GM23338 (cell line): ENCODE measurements at regions not wholly inside any gene's neighbourhood (a gene's known extent, or its start where the extent isn't known, plus 50 kb on each side); places are given as distances from the start of the nearest gene placed in this dataset.

Source experiments
- ATAC-seq: fragments of 200-7000 bp; cut with Tn5 transposase; 3 replicates; pipeline ENCODE4 v1.9.1; 2020
- DNase-seq: peaks from one replicate; pipeline ENCODE4 v3.0.0-alpha.2; 2015; ENCODE audit warnings: low spot score
- H2AFZ ChIP-seq: fragments of 200-600 bp; sonication (generic); 2 replicates; pipeline ENCODE4 v1.8.0; 2016; ENCODE audit warnings: antibody characterized with exemption, mild to moderate bottlenecking, moderate library complexity
- H3F3A ChIP-seq: fragments of 200-600 bp; sonication (generic); replicated peaks from 2 replicates; pipeline ENCODE4 v1.8.0; 2017; ENCODE audit warnings: antibody characterized with exemption, mixed run types, low read depth
- H3K27ac ChIP-seq: fragments of 200-600 bp; sonication (generic); 2 replicates; pipeline ENCODE4 v1.6.1; 2016; ENCODE audit warnings: low read depth
- H3K27me3 ChIP-seq: fragments of 200-600 bp; sonication (generic); 2 replicates; pipeline ENCODE4 v1.8.0; 2016; ENCODE audit warnings: mild to moderate bottlenecking, mixed run types, moderate library complexity; ENCODE audit not compliant: insufficient read depth
- H3K36me3 ChIP-seq: fragments of 200-600 bp; sonication (generic); 2 replicates; pipeline ENCODE4 v1.8.0; 2016; ENCODE audit warnings: mild to moderate bottlenecking; ENCODE audit not compliant: insufficient read depth
- H3K4me1 ChIP-seq: fragments of 200-600 bp; sonication (generic); 2 replicates; pipeline ENCODE4 v1.8.0; 2016; ENCODE audit warnings: mild to moderate bottlenecking, moderate library complexity; ENCODE audit not compliant: insufficient read depth
- H3K4me2 ChIP-seq: fragments of 200-600 bp; sonication (generic); 2 replicates; pipeline ENCODE4 v1.7.1; 2017; ENCODE audit warnings: mixed run types
- H3K4me3 ChIP-seq: fragments of 200-600 bp; sonication (generic); 2 replicates; pipeline ENCODE4 v1.6.1; 2016; ENCODE audit warnings: mixed run types
- H3K79me2 ChIP-seq: fragments of 200-600 bp; sonication (generic); replicated peaks from 2 replicates; pipeline ENCODE4 v1.8.0; 2017; ENCODE audit warnings: mild to moderate bottlenecking; ENCODE audit not compliant: insufficient read depth
- H3K9me2 ChIP-seq: fragments of 200-600 bp; sonication (generic); 2 replicates; pipeline ENCODE4 v1.8.0; 2017; ENCODE audit not compliant: insufficient read depth
- H4K20me1 ChIP-seq: fragments of 200-600 bp; sonication (generic); replicated peaks from 2 replicates; pipeline ENCODE4 v1.8.0; 2017; ENCODE audit warnings: mild to moderate bottlenecking; ENCODE audit not compliant: insufficient read depth
- H3K27ac Mint-ChIP-seq: 2 replicates; pipeline ENCODE4 v1.8.0; 2020; ENCODE audit warnings: inconsistent platforms, mild to moderate bottlenecking, moderate library complexity, mixed read lengths
- H3K27me3 Mint-ChIP-seq: 3 replicates; pipeline ENCODE4 v1.8.0; 2022; ENCODE audit warnings: low read depth, mild to moderate bottlenecking, moderate library complexity, mixed read lengths, inconsistent platforms; ENCODE audit not compliant: insufficient read depth, poor library complexity
- H3K36me3 Mint-ChIP-seq: 3 replicates; pipeline ENCODE4 v1.8.0; 2021; ENCODE audit warnings: low read depth, mild to moderate bottlenecking, inconsistent platforms, moderate library complexity, mixed read lengths
- H3K4me1 Mint-ChIP-seq: 3 replicates; pipeline ENCODE4 v1.8.0; 2020; ENCODE audit warnings: mild to moderate bottlenecking, inconsistent platforms, mixed read lengths
- H3K4me3 Mint-ChIP-seq: 3 replicates; pipeline ENCODE4 v1.8.0; 2021; ENCODE audit warnings: moderate library complexity, mild to moderate bottlenecking, inconsistent platforms, mixed read lengths
- H3K9me3 Mint-ChIP-seq: 3 replicates; pipeline ENCODE4 v1.8.0; 2020; ENCODE audit warnings: moderate library complexity, mild to moderate bottlenecking, inconsistent platforms, mixed read lengths
- CREB1 ChIP-seq: fragments of 250-450 bp; sonication (Bioruptor Pico); IDR thresholded peaks from 2 replicates; pipeline ENCODE4 v1.5.0; 2020; ENCODE audit warnings: low read depth, mild to moderate bottlenecking, moderate library complexity
- JUNB ChIP-seq: IDR thresholded peaks from one replicate; pipeline ENCODE4 v1.6.1; 2016; ENCODE audit warnings: antibody characterized with exemption; ENCODE audit not compliant: unreplicated experiment
- NANOG ChIP-seq: IDR thresholded peaks from 2 replicates; pipeline ENCODE4 v1.6.1; 2016; ENCODE audit warnings: antibody characterized with exemption, borderline replicate concordance
- POLR2AphosphoS5 ChIP-seq: IDR thresholded peaks from 2 replicates; pipeline ENCODE4 v1.6.1; 2016; ENCODE audit warnings: antibody characterized with exemption, low read depth
- STAT1 ChIP-seq: IDR thresholded peaks from one replicate; pipeline ENCODE4 v1.6.1; 2016; ENCODE audit warnings: antibody characterized with exemption; ENCODE audit not compliant: unreplicated experiment
- ZNF331 ChIP-seq: fragments of 250-450 bp; sonication (Bioruptor Pico); IDR thresholded peaks from 2 replicates; pipeline ENCODE4 v1.5.0; 2020; ENCODE audit warnings: low read depth, mild to moderate bottlenecking, moderate library complexity
- ZNF462 ChIP-seq: fragments of 250-450 bp; sonication (Bioruptor Pico); IDR thresholded peaks from 2 replicates; pipeline ENCODE4 v1.5.0; 2020; ENCODE audit warnings: mild to moderate bottlenecking, moderate library complexity

GRCh38 chr13:34263681-34264080 is 445.7 kb downstream of the RFC3 start:
- H3K4me2 ChIP-seq: no peak overlapping the region
- no peak for ATAC-seq
- H2AFZ ChIP-seq: no peak overlapping the region
- no peaks in the 10 kb centered on the region for H4K20me1 ChIP-seq
- H3K9me2 ChIP-seq: 0 out of 2 replicates have a peak, but pooled peaks cover 2% of the 10 kb centered on the region
- Mint-ChIP-seq H3K27ac (no peak overlapping the region), H3K4me1 (peaks cover 8% of the 10 kb centered on the region), H3K9me3 (peaks cover 7% of the 10 kb centered on the region; the same call in 2 of the 3 replicates), H3K27me3 (no peaks in the 10 kb centered on the region), H3K36me3 (peaks cover 3% of the 10 kb centered on the region; the same call in 1 of the 3 replicates), H3K4me3 (no peak overlapping the region)
- TF ChIP-seq STAT1: no peak
- TF ChIP-seq ZNF331: no peak
- TF ChIP-seq CREB1 (CRISPR knock-in tag): no peak
- TF ChIP-seq JUNB: no peak
- TF ChIP-seq NANOG: no peak
- TF ChIP-seq POLR2AphosphoS5: no peak
- no peak for TF ChIP-seq ZNF462 (CRISPR knock-in tag)
- H3K27ac ChIP-seq: no peak overlapping the region
- peaks cover 9% of the 10 kb centered on the region; the same call in 1 of the 2 replicates for H3K4me1 ChIP-seq
- no peaks in the 10 kb centered on the region for H3K27me3 ChIP-seq
- H3K36me3 ChIP-seq: no peaks in the 10 kb centered on the region; the same call in 1 of the 2 replicates
- DNase-seq: no peak
- no peaks in the 10 kb centered on the region for H3K79me2 ChIP-seq
- no peaks in the 10 kb centered on the region for H3F3A ChIP-seq
- no peak overlapping the region for H3K4me3 ChIP-seq
